ENCODE measurements at regions not wholly inside any gene's neighbourhood (a gene's known extent, or its start where the extent isn't known, plus 50 kb on each side); places are given as distances from the start of the nearest gene placed in this dataset.

DNA sequence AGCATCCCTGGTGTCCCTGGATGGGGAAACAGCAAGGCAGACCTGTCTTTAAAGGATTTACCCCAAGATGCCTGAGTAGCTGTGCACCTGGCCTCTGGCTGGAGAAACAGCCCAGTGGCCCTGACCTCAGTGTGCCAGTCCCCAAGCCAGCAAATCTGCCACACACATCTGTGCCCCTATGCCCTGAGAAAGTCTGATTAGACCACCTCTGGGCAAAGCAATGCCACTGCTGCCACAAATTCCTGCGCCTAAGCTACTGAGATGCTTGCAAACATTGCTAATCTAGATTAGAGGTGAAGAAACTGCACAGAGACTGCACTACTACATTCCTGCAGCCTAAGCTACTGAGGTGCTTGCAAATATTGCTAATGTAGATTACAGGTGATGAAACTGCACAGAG, 269.6 kb downstream of the CEMIP2 start:
- Histone ChIP-seq H3K9me3 (ENCODE audit: control insufficient read depth, insufficient read depth, low read length) (no peaks in the 10 kb centered on the region), H3K36me3 (ENCODE audit: control insufficient read depth, insufficient read depth, low read length) (no peaks in the 10 kb centered on the region), H3K27me3 (ENCODE audit: control insufficient read depth, insufficient read depth, low read length) (no peaks in the 10 kb centered on the region), H3K9ac (ENCODE audit: low read depth, low read length) (no peak overlapping the region), H3K4me1 (ENCODE audit: control insufficient read depth, insufficient read depth, low read length) (no peaks in the 10 kb centered on the region), H3K4me3 (ENCODE audit: low read depth, low read length) (no peak overlapping the region)

DNA sequence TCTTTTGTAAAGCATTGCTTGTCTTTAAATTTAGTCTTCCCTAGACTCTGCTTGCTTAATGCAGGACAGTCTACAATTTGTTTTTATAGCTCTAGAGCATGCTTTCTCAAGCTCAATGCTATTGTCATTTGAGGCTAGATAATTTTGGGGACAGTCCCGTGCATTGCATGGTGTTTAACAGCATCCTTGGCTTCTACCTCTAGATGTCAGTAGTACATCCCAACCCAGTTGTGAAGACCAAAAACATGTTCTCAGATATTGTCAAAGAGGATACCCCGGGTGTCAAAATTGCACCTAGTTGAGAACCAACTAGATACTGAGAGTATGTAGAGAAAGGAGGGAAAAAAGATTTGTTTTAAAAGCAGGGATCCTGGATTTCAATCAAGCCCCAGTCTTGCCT, 277.5 kb downstream of the CEMIP2 start:
- Histone ChIP-seq H3K9me3 (ENCODE audit: control insufficient read depth, insufficient read depth, low read length) (no peaks in the 10 kb centered on the region), H3K27me3 (ENCODE audit: control insufficient read depth, insufficient read depth, low read length) (no peaks in the 10 kb centered on the region), H3K4me1 (ENCODE audit: control insufficient read depth, insufficient read depth, low read length) (no peaks in the 10 kb centered on the region), H3K36me3 (ENCODE audit: control insufficient read depth, insufficient read depth, low read length) (no peaks in the 10 kb centered on the region), H3K9ac (ENCODE audit: low read depth, low read length) (no peak overlapping the region), H3K4me3 (ENCODE audit: low read depth, low read length) (no peak overlapping the region)

DNA sequence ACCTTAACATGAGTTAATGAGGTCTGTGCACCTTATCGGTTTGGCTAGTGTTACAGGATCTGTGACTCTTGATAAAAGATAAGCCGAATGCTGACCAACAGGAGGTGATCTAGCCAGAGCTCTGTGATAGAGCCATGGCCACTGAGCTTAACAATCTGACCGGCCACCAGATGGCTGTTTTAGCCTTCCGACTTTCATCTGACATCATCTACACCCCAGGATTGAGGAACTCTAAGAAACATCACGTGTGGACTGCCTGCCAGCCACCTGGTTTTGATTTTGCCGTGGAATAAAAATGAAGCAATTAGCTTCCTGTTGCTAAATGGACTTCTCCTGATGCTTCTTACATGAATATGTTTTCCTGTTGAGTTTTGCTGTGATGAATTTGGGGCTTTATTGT, 281.3 kb downstream of the CEMIP2 start:
- H3K27me3 ChIP-seq (ENCODE audit: control insufficient read depth, insufficient read depth, low read length) = no peaks in the 10 kb centered on the region
- no peak overlapping the region for H3K9ac ChIP-seq (ENCODE audit: low read depth, low read length)
- no peak overlapping the region for H3K4me3 ChIP-seq (ENCODE audit: low read depth, low read length)
- H3K4me1 ChIP-seq (ENCODE audit: control insufficient read depth, insufficient read depth, low read length) = no peaks in the 10 kb centered on the region
- no peaks in the 10 kb centered on the region for H3K9me3 ChIP-seq (ENCODE audit: control insufficient read depth, insufficient read depth, low read length)
- no peaks in the 10 kb centered on the region for H3K36me3 ChIP-seq (ENCODE audit: control insufficient read depth, insufficient read depth, low read length)

DNA sequence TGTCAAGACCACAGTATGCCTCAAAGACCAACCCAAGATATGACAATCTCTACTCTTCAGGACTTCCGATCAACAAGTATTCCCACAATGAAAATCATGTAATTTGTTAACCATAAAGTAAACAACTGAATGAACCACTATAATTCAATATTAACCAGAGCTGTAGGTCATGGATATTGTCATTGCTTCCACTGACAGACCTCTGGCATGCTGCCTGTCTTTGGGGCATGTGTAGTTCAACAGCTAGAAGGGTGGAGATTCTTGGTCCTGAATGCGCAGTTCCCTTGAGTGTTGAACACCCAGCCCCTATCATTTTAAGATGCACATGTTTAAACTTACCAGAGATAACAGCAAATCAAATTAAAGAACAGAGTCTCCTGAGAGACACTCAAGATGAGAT, 283.0 kb downstream of the CEMIP2 start:
- no peak overlapping the region for H3K9ac ChIP-seq (ENCODE audit: low read depth, low read length)
- no peaks in the 10 kb centered on the region for H3K36me3 ChIP-seq (ENCODE audit: control insufficient read depth, insufficient read depth, low read length)

DNA sequence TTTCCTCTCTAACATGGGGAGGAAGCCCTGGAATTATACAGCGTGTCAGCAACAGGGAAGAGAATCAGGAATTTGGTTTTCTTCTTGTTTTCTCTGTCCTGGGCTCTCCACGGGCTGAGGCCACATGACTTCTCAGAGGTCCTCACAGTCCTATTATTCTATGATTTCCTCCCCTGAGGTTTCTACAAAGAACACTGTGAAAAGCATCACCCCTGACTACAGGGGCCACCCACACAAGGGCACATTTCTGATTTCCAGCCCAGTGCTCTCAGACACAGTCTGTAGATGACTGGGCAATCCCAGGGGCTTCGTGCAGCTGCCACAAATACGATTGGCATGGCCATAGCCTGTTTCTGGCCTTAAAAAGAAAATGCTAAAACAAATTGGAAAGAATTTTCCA, 284.9 kb downstream of the CEMIP2 start:
- Histone ChIP-seq H3K27me3 (ENCODE audit: control insufficient read depth, insufficient read depth, low read length) (no peaks in the 10 kb centered on the region), H3K9me3 (ENCODE audit: control insufficient read depth, insufficient read depth, low read length) (no peaks in the 10 kb centered on the region), H3K9ac (ENCODE audit: low read depth, low read length) (no peak overlapping the region), H3K36me3 (ENCODE audit: control insufficient read depth, insufficient read depth, low read length) (no peaks in the 10 kb centered on the region), H3K4me3 (ENCODE audit: low read depth, low read length) (no peak overlapping the region), H3K4me1 (ENCODE audit: control insufficient read depth, insufficient read depth, low read length) (no peaks in the 10 kb centered on the region)

More for the DNA sequence above, 283.0 kb downstream of the CEMIP2 start:
- Histone ChIP-seq H3K4me1 (ENCODE audit: control insufficient read depth, insufficient read depth, low read length) (no peaks in the 10 kb centered on the region), H3K4me3 (ENCODE audit: low read depth, low read length) (no peak overlapping the region), H3K9me3 (ENCODE audit: control insufficient read depth, insufficient read depth, low read length) (no peaks in the 10 kb centered on the region), H3K27me3 (ENCODE audit: control insufficient read depth, insufficient read depth, low read length) (no peaks in the 10 kb centered on the region)

DNA sequence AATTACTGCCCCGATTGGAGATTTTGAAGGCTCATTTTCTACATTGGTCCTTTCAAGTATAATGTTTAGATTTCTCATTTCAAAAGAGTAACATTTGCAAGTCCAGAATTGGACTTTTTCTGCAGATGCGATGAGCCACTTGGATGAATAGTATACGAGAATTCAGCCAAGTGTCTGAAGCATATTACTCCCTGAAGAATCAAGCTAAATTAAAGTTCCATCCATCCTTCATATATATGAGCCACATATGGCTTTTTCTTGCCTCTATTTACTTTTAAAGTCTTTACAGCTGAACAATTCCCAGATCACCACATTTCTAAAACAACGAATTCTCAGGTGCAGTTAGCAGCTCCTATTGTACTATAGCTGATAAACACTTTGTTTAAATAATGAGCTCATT, 288.7 kb downstream of the CEMIP2 start:
- Histone ChIP-seq H3K4me3 (ENCODE audit: low read depth, low read length) (no peak overlapping the region), H3K4me1 (ENCODE audit: control insufficient read depth, insufficient read depth, low read length) (no peaks in the 10 kb centered on the region), H3K27me3 (ENCODE audit: control insufficient read depth, insufficient read depth, low read length) (no peaks in the 10 kb centered on the region), H3K36me3 (ENCODE audit: control insufficient read depth, insufficient read depth, low read length) (no peaks in the 10 kb centered on the region), H3K9me3 (ENCODE audit: control insufficient read depth, insufficient read depth, low read length) (no peaks in the 10 kb centered on the region), H3K9ac (ENCODE audit: low read depth, low read length) (no peak overlapping the region)

DNA sequence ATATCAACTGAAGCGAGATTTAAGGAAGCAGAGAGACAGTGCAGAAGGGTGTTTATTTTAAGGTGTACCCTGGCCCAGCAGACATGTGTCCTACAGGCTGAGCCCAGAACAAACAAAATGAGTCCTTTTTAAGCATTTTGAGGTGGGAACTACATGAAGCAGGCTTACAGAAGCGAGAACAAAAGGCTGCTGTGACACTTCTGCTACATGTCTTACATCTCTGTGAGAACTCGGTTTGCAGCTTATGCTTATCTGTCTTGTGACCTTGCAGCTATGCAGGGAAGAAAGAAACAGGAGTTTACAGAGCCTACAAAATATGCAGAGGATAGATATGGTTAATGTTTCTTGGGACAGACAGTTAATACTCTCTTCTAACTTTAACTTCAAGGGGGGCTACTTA, 295.9 kb downstream of the CEMIP2 start:
- H3K9me3 ChIP-seq (ENCODE audit: control insufficient read depth, insufficient read depth, low read length) = no peaks in the 10 kb centered on the region
- H3K27me3 ChIP-seq (ENCODE audit: control insufficient read depth, insufficient read depth, low read length) = no peaks in the 10 kb centered on the region
- no peak overlapping the region for H3K4me3 ChIP-seq (ENCODE audit: low read depth, low read length)
- no peaks in the 10 kb centered on the region for H3K36me3 ChIP-seq (ENCODE audit: control insufficient read depth, insufficient read depth, low read length)
- H3K9ac ChIP-seq (ENCODE audit: low read depth, low read length) = no peak overlapping the region
- H3K4me1 ChIP-seq (ENCODE audit: control insufficient read depth, insufficient read depth, low read length) = no peaks in the 10 kb centered on the region

DNA sequence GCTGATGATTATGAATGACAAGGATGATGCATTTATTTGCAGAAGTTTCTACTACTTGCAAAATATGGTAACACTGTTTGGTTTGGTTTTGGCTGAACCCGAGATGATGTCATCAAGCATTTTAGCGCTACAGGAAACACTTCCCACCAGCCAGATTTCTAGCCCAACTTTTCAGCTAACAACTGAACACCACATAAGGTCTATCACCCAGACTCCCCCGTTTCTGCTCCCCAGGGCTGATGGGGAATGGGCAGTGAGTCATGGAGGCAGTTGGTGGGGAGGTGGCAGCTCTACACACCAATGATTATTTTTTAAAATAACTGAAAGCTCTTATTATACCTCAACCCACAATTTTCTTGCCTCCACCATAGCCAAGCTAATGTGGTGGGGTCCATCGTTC, 302.9 kb downstream of the CEMIP2 start:
- Histone ChIP-seq H3K27me3 (ENCODE audit: control insufficient read depth, insufficient read depth, low read length) (no peaks in the 10 kb centered on the region), H3K9me3 (ENCODE audit: control insufficient read depth, insufficient read depth, low read length) (no peaks in the 10 kb centered on the region), H3K9ac (ENCODE audit: low read depth, low read length) (no peak overlapping the region), H3K4me3 (ENCODE audit: low read depth, low read length) (no peak overlapping the region), H3K36me3 (ENCODE audit: control insufficient read depth, insufficient read depth, low read length) (no peaks in the 10 kb centered on the region), H3K4me1 (ENCODE audit: control insufficient read depth, insufficient read depth, low read length) (no peaks in the 10 kb centered on the region)

DNA sequence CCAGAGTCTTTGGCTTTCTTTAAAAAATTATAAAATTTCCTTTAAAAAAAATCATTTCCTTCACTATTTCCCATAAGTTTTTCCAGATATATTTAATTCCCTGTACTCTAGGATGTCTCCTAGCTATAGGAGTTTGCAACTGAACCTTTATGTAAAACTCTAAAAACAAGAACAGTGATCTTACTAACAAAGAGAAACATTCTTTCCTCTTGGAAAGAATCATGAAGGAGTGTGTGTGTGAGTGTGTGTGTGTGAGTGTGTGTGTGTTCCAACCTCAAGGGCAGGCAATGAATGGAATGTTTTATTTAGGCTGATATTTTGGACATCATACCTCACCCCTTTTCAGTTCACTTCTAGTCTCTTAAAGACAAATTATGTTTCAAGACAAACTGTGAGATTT, 309.2 kb downstream of the CEMIP2 start:
- Histone ChIP-seq H3K4me1 (ENCODE audit: control insufficient read depth, insufficient read depth, low read length) (peaks cover 5% of the 10 kb centered on the region), H3K9me3 (ENCODE audit: control insufficient read depth, insufficient read depth, low read length) (no peaks in the 10 kb centered on the region), H3K4me3 (ENCODE audit: low read depth, low read length) (no peak overlapping the region), H3K27me3 (ENCODE audit: control insufficient read depth, insufficient read depth, low read length) (no peaks in the 10 kb centered on the region), H3K9ac (ENCODE audit: low read depth, low read length) (no peak overlapping the region), H3K36me3 (ENCODE audit: control insufficient read depth, insufficient read depth, low read length) (no peaks in the 10 kb centered on the region)

DNA sequence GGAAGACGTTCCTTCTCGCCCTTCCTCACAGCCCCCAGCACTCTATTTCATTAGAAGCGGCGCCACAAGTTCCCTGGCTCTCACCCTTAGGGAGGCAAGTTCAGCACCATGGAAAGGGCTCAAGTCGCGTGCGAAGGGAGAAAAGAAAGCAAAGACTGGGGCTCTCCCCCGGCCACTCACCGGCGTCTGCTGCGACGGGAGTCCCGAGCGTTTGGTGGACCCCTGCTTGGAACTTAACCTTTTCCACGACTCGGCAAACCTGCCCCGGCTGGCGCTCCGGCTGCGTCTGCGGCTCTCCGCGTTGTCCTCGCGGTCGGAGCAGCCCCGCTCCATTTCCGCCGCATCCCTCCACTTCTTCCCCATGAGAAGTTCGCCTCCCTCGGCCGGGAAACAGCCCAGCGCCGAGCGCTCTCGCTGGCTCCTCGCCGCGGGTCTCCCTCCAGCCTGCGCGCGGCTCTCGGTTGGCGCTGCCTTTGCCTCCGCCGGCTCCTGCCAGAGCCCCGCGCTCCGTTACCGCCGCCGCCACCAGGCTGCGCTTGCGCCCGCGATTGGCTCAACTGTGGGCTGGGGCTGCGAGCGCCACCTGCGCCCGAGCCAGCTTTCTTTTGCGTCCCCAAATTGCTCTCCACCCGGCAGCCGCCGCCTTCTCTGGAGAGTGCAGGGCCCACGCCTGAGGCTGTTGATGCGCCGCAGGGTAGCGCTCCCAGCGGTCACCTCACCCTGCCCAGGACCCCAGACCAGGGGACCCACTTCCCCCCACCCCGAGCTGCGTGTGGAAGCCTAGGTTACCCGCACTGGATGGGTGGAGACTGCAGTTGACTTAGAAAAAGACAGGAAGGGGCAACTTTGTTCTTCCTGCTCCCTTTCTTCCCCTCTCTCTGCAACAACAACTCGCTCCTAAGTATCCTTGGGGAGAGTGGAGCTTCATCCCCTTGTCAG, 321.6 kb downstream of the CEMIP2 start:
- Histone ChIP-seq H3K4me3 (ENCODE audit: low read depth, low read length) (peak overlapping the region; percentile 87), H3K27me3 (ENCODE audit: control insufficient read depth, insufficient read depth, low read length) (no peaks in the 10 kb centered on the region), H3K9ac (ENCODE audit: low read depth, low read length) (peak overlapping the region; percentile 39), H3K9me3 (ENCODE audit: control insufficient read depth, insufficient read depth, low read length) (no peaks in the 10 kb centered on the region), H3K4me1 (ENCODE audit: control insufficient read depth, insufficient read depth, low read length) (peaks cover 10% of the 10 kb centered on the region), H3K36me3 (ENCODE audit: control insufficient read depth, insufficient read depth, low read length) (no peaks in the 10 kb centered on the region)

DNA sequence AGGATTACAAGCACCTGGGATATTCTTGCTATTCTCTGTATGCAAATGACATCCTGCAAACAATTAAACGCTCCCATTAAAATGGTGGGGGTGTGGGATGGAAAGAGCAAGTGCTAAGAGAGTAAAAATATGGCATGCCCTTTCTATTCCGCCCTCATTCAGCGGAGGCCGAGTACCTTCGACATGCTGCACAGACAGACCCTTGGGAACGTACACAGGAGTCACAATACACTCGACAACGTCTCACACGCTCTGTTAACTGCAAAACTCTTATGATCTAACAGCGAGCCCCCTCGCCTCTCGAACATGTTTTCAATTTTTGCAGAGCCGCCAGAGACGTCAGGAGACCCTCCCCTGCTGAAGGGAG, 322.2 kb downstream of the CEMIP2 start:
- no peaks in the 10 kb centered on the region for H3K27me3 ChIP-seq (ENCODE audit: control insufficient read depth, insufficient read depth, low read length)
- no peak overlapping the region for H3K9ac ChIP-seq (ENCODE audit: low read depth, low read length)
- H3K9me3 ChIP-seq (ENCODE audit: control insufficient read depth, insufficient read depth, low read length) = no peaks in the 10 kb centered on the region
- H3K4me3 ChIP-seq (ENCODE audit: low read depth, low read length) = peak overlapping the region; percentile 87
- H3K36me3 ChIP-seq (ENCODE audit: control insufficient read depth, insufficient read depth, low read length) = no peaks in the 10 kb centered on the region
- peaks cover 10% of the 10 kb centered on the region for H3K4me1 ChIP-seq (ENCODE audit: control insufficient read depth, insufficient read depth, low read length)

DNA sequence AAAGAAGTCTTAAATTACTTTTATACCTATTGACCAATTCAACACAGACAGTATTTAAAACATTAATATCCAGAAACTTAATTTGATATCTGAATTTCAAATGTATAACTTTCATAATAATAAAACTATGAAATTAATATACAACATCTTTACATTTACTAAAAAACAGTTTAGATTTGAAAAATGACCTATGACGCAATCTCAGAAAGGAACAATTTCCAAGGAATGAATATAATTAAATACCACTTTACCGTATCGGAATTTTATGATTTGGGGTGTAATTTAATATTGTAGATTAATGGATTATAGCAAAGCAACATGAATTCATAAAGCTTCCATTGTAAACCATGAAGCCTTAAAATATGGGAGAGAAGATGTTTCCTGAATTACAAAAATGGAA, 321.5 kb upstream of the TRPM3 start:
- no peaks in the 10 kb centered on the region for H3K27me3 ChIP-seq (ENCODE audit: control insufficient read depth, insufficient read depth, low read length)
- no peaks in the 10 kb centered on the region for H3K36me3 ChIP-seq (ENCODE audit: control insufficient read depth, insufficient read depth, low read length)
- no peak overlapping the region for H3K9ac ChIP-seq (ENCODE audit: low read depth, low read length)
- peaks cover 6% of the 10 kb centered on the region for H3K4me1 ChIP-seq (ENCODE audit: control insufficient read depth, insufficient read depth, low read length)
- no peaks in the 10 kb centered on the region for H3K9me3 ChIP-seq (ENCODE audit: control insufficient read depth, insufficient read depth, low read length)
- H3K4me3 ChIP-seq (ENCODE audit: low read depth, low read length) = no peak overlapping the region
